Sigmoid colon (tissue), 6 donors: ENCODE measurements at regions not wholly inside any gene's neighbourhood (a gene's known extent, or its start where the extent isn't known, plus 50 kb on each side); places are given as distances from the start of the nearest gene placed in this dataset.

Source experiments
- DNase-seq: peaks from one replicate; pipeline ENCODE4 v3.0.0-alpha.2; 2019
- H3K27ac ChIP-seq, 4 donors: fragments of 200-600 bp; sonication (generic); one replicate each; pipeline ENCODE4 v1.5.1; 2016 to 2019; ENCODE audit warnings: mild to moderate bottlenecking in 1 of 4
- H3K27me3 ChIP-seq, 3 donors: fragments of 200-600 bp; sonication (generic); one replicate each; pipeline ENCODE4 v1.5.1; 2019; ENCODE audit warnings: mild to moderate bottlenecking in 1 of 3
- H3K36me3 ChIP-seq, 4 donors: fragments of 200-600 bp; sonication (generic); one replicate each; pipeline ENCODE4 v1.5.1; 2016 to 2019
- H3K4me1 ChIP-seq, 4 donors: fragments of 200-600 bp; sonication (generic); one replicate each; pipeline ENCODE4 v1.5.1; 2017 to 2019
- H3K4me3 ChIP-seq, 4 donors: fragments of 200-600 bp; sonication (generic); one replicate each; pipeline ENCODE4 v1.5.1; 2017 to 2019; ENCODE audit warnings: mild to moderate bottlenecking in 2 of 4, moderate library complexity in 1 of 4
- H3K9me3 ChIP-seq, 4 donors: fragments of 200-600 bp in 3 of 4; sonication (generic) in 3 of 4; one replicate each; pipeline versions ENCODE4 v1.5.1 to v1.6.1; 2013 to 2019
- EP300 ChIP-seq, 4 donors: sonication (generic); formaldehyde crosslinking; IDR thresholded peaks; one replicate each; pipeline ENCODE4 v1.6.1; 2017; ENCODE audit warnings: antibody characterized with exemption in 4 of 4
- POLR2A ChIP-seq, 2 donors: fragments of 450-650 bp; IDR thresholded peaks; one replicate each; pipeline ENCODE4 v1.6.1; 2016; ENCODE audit warnings: antibody characterized with exemption in 2 of 2, mild to moderate bottlenecking in 2 of 2, moderate library complexity in 2 of 2
- POLR2AphosphoS5 ChIP-seq, 4 donors: sonication (generic); formaldehyde crosslinking; IDR thresholded peaks; one replicate each; pipeline ENCODE4 v1.6.1; 2017; ENCODE audit warnings: antibody characterized with exemption in 4 of 4
- WGBS, 2 donors: extraction: QIAGEN DNeasy Blood & Tissue Kit; methylation state at CpG; one replicate each; pipeline ENCODE4 v1.1.7; 2013; 5-methylcytosine and 5-hydroxymethylcytosine counted together
- intact Hi-C: fragments of 100-400 bp; cut with DNase I; formaldehyde crosslinking; loops from one replicate; pipeline ENCODE4 v1.15.1; 2023
- TF ChIP-seq, protein P1 (sequence below), 4 experiments: fragments of 450-650 bp in 3 of 4; fragments of 200-600 bp in 1 of 4; IDR thresholded peaks; one replicate each; pipeline ENCODE4 v1.5.1; 2016 to 2019; ENCODE audit warnings: antibody characterized with exemption in 4 of 4, mild to moderate bottlenecking in 3 of 4, moderate library complexity in 2 of 4
- donor health status: healthy with polysubstance abuse.
- donor health status: healthy.

DNA sequence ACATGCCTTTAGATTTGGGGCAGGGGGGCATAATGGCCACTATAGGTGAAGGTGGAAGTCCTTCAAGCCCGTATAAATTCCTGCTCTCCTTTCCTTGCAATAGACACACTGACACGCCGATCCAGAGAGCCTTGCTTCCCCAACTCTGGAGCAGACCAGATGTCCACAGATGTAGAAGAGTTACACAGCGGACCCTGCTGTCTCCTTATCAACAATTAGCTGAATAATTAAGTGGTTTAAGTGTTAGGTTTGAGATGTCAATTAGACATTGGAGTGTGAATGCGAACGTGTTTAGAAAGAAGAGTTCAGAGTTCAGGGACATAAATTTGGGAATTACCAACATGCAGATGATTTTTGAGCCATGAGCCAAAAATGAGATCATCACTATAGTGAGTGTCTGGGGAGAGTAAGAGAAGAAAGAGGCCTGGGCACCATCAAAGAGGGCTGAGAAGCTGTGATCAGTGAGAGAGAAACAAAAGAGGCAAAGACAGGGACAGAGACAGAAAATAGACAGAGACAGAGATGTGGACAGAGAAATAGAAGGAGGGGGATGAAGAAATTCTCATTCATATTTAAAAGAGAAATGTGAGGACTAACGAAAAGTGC is 734.4 kb upstream of the ADAMTS16 start:
- Histone ChIP-seq H3K27ac (no peak overlapping the region), H3K4me3 (no peak overlapping the region), H3K9me3 (no peaks in the 10 kb centered on the region), H3K36me3 (no peaks in the 10 kb centered on the region), H3K4me1 (no peaks in the 10 kb centered on the region), H3K27me3 (peaks cover 0 to 4% (median 0%) of the 10 kb centered on the region in 3 donors)
- DNase-seq: no peak
- TF ChIP-seq EP300 (IDR thresholded peaks at IDR 0.05) (no peak), POLR2AphosphoS5 (IDR thresholded peaks at IDR 0.05) (no peak), POLR2A (IDR thresholded peaks at IDR 0.05) (no peak)
- TF ChIP-seq, protein P1, sequence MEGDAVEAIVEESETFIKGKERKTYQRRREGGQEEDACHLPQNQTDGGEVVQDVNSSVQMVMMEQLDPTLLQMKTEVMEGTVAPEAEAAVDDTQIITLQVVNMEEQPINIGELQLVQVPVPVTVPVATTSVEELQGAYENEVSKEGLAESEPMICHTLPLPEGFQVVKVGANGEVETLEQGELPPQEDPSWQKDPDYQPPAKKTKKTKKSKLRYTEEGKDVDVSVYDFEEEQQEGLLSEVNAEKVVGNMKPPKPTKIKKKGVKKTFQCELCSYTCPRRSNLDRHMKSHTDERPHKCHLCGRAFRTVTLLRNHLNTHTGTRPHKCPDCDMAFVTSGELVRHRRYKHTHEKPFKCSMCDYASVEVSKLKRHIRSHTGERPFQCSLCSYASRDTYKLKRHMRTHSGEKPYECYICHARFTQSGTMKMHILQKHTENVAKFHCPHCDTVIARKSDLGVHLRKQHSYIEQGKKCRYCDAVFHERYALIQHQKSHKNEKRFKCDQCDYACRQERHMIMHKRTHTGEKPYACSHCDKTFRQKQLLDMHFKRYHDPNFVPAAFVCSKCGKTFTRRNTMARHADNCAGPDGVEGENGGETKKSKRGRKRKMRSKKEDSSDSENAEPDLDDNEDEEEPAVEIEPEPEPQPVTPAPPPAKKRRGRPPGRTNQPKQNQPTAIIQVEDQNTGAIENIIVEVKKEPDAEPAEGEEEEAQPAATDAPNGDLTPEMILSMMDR (IDR thresholded peaks at IDR 0.05): no peak
- 71 to 78% methylated on average over 7 of the region's 7 CpGs for WGBS, 2 donors
- intact Hi-C loops: no loop called here

DNA sequence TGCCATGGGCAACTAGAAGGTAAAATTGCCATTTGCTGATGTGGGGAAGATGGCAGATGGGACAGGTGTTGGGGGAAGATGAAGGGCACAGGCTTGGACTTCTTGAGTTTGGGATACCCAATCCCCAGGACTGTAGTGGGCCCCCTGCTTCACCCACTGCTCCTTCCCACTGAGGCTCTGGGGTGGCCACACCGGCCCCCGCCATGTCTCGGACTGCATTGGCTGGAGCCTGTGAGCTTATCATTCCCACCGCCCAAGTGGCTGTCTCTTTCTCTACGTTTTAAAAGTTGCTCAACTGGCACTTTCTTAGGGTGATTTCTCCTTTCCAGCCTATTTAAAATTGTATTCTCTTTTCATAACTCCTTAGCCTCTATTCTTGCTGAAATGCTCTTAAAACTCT is 730.0 kb upstream of the ADAMTS16 start:
- Histone ChIP-seq H3K27ac (no peak overlapping the region), H3K36me3 (no peaks in the 10 kb centered on the region)
- WGBS, 2 donors: 89 to 90% methylated on average over 5 of the region's 5 CpGs

DNA sequence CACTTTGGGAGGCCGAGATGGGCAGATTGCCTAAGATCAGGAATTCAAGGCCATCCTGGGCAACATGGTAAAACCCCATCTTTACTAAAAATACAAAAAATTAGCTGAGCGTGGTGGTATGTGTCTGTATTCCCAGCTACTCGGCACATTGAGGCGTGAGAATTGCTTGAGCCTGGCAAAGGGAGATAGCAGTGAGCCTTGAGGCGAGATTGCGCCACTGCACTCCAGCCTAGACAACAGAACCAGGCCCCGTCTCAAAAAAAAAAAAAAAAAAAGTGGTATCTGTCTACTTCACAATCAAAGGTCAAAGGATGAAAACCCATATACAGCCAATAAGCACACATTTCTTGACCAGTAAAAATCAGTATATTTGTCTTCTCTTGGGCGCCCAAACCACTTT is 728.5 kb upstream of the ADAMTS16 start:
- intact Hi-C loops: no loop called here
- Histone ChIP-seq H3K4me1 (no peaks in the 10 kb centered on the region), H3K4me3 (no peak overlapping the region), H3K27ac (no peak overlapping the region), H3K9me3 (peaks cover 0 to 4% (median 0%) of the 10 kb centered on the region in 4 donors), H3K27me3 (peaks cover 0 to 4% (median 0%) of the 10 kb centered on the region in 3 donors), H3K36me3 (no peaks in the 10 kb centered on the region)
- DNase-seq: no peak
- TF ChIP-seq POLR2A (IDR thresholded peaks at IDR 0.05) (no peak), POLR2AphosphoS5 (IDR thresholded peaks at IDR 0.05) (no peak), EP300 (IDR thresholded peaks at IDR 0.05) (no peak)
- TF ChIP-seq, protein P1 (IDR thresholded peaks at IDR 0.05): no peak
- 86 to 88% methylated on average over 8 of the region's 8 CpGs for WGBS, 2 donors

More for the DNA sequence above, 730.0 kb upstream of the ADAMTS16 start:
- intact Hi-C loops: no loop called here
- H3K4me3 ChIP-seq: no peak overlapping the region
- no peaks in the 10 kb centered on the region for H3K4me1 ChIP-seq
- H3K9me3 ChIP-seq: peaks cover 0 to 4% (median 0%) of the 10 kb centered on the region in 4 donors
- no peak for DNase-seq
- H3K27me3 ChIP-seq: peaks cover 0 to 4% (median 0%) of the 10 kb centered on the region in 3 donors
- TF ChIP-seq POLR2AphosphoS5 (IDR thresholded peaks at IDR 0.05) (no peak), POLR2A (IDR thresholded peaks at IDR 0.05) (no peak), EP300 (IDR thresholded peaks at IDR 0.05) (no peak)
- TF ChIP-seq, protein P1 (IDR thresholded peaks at IDR 0.05): no peak

GRCh38 chr5:4413996-4414395 is 726.1 kb upstream of the ADAMTS16 start:
- Histone ChIP-seq H3K4me3 (no peak overlapping the region), H3K36me3 (no peaks in the 10 kb centered on the region), H3K27me3 (no peaks in the 10 kb centered on the region), H3K4me1 (no peaks in the 10 kb centered on the region), H3K27ac (no peak overlapping the region), H3K9me3 (peaks cover 0 to 4% (median 0%) of the 10 kb centered on the region in 4 donors)
- intact Hi-C loops: no loop called here
- TF ChIP-seq, protein P1 (IDR thresholded peaks at IDR 0.05): no peak
- TF ChIP-seq POLR2AphosphoS5 (IDR thresholded peaks at IDR 0.05) (no peak), EP300 (IDR thresholded peaks at IDR 0.05) (no peak), POLR2A (IDR thresholded peaks at IDR 0.05) (no peak)
- no peak for DNase-seq
- 52 to 62% methylated on average over 8 of the region's 8 CpGs for WGBS, 2 donors

GRCh38 chr5:4418084-4418483 is 722.0 kb upstream of the ADAMTS16 start:
- Histone ChIP-seq H3K27ac (no peak overlapping the region), H3K4me1 (no peaks in the 10 kb centered on the region), H3K36me3 (no peaks in the 10 kb centered on the region), H3K4me3 (no peak overlapping the region), H3K9me3 (no peaks in the 10 kb centered on the region), H3K27me3 (no peaks in the 10 kb centered on the region)
- no peak for DNase-seq
- intact Hi-C loops: no loop called here
- no peak for TF ChIP-seq POLR2A (IDR thresholded peaks at IDR 0.05)
- TF ChIP-seq, protein P1 (IDR thresholded peaks at IDR 0.05): no peak
- 25 to 53% methylated on average over 2 of the region's 2 CpGs for whole genome bisulfite sequencing, 2 donors
